ENCODE measurements at regions not wholly inside any gene's neighbourhood (a gene's known extent, or its start where the extent isn't known, plus 50 kb on each side); places are given as distances from the start of the nearest gene placed in this dataset.

GRCh38 chr12:92468358-92469020, 234.3 kb upstream of the PLEKHG7 start:
- Histone ChIP-seq H3K27ac (ENCODE audit: extremely low read depth, low read depth, low read length) (no peak overlapping the region), H3K4me1 (ENCODE audit: control insufficient read depth, insufficient read depth, low read length) (peaks cover 8% of the 10 kb centered on the region; the same call in 1 of the 2 replicates), H3K4me3 (ENCODE audit: low read depth, low read length) (no peak overlapping the region), H3K36me3 (ENCODE audit: control insufficient read depth in 2 of 2, insufficient read depth in 1 of 2, low read length in 2 of 2) (no peaks in the 10 kb centered on the region), H3K9me3 (ENCODE audit: control insufficient read depth, insufficient read depth, low read depth, low read length) (no peaks in the 10 kb centered on the region)
- TF ChIP-seq ZNF18 (tag by site-specific recombination; IDR thresholded peaks at IDR 0.05), result no peak
- no peak for TF ChIP-seq ZNF544 (tag by site-specific recombination; IDR thresholded peaks at IDR 0.05)
- TF ChIP-seq ZSCAN16 (tag by site-specific recombination; IDR thresholded peaks at IDR 0.05), result no peak
- TF ChIP-seq HOXA7 (CRISPR knock-in tag; IDR thresholded peaks at IDR 0.05; ENCODE audit: borderline replicate concordance), result no peak
- ChIA-PET CTCF (interaction anchor here (0.6 kb wide), 1 partner anchor 475 kb away, joined by 3 read pairs; no protein-coding TSS in a partner anchor), POLR2A (no interaction called here)

DNA sequence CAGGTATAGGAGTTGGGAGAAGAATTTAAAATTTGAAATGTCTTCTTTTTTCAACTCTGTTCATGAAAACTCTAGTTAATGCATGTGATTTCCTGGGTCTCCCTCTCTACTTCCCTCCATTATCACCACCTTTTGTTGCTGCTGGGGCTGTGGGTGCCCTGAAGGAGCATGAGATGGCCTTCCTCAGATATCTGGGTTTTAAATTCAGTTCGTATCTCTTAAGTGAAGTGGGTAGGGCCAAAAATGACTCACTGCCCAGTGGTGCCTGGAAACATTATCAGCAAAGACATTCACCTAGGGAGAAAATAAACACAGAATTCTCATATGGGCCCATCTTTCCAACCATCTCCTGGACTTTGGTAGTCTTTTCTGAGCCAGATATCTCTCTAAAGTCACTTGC, 234.9 kb upstream of the PLEKHG7 start:
- TF ChIP-seq ZNF501 (tag by site-specific recombination; IDR thresholded peaks at IDR 0.05), result no peak
- Histone ChIP-seq H3K4me3 (ENCODE audit: low read depth, low read length) (no peak overlapping the region), H3K4me1 (ENCODE audit: control insufficient read depth, insufficient read depth, low read length) (peaks cover 8% of the 10 kb centered on the region; the same call in 1 of the 2 replicates), H3K9me3 (ENCODE audit: control insufficient read depth, insufficient read depth, low read depth, low read length) (no peaks in the 10 kb centered on the region), H3K27ac (ENCODE audit: extremely low read depth, low read depth, low read length) (no peak overlapping the region), H3K36me3 (ENCODE audit: control insufficient read depth in 2 of 2, insufficient read depth in 1 of 2, low read length in 2 of 2) (no peaks in the 10 kb centered on the region)
- CTCF ChIA-PET, result no interaction called here
- POLR2A ChIA-PET, result no interaction called here

DNA sequence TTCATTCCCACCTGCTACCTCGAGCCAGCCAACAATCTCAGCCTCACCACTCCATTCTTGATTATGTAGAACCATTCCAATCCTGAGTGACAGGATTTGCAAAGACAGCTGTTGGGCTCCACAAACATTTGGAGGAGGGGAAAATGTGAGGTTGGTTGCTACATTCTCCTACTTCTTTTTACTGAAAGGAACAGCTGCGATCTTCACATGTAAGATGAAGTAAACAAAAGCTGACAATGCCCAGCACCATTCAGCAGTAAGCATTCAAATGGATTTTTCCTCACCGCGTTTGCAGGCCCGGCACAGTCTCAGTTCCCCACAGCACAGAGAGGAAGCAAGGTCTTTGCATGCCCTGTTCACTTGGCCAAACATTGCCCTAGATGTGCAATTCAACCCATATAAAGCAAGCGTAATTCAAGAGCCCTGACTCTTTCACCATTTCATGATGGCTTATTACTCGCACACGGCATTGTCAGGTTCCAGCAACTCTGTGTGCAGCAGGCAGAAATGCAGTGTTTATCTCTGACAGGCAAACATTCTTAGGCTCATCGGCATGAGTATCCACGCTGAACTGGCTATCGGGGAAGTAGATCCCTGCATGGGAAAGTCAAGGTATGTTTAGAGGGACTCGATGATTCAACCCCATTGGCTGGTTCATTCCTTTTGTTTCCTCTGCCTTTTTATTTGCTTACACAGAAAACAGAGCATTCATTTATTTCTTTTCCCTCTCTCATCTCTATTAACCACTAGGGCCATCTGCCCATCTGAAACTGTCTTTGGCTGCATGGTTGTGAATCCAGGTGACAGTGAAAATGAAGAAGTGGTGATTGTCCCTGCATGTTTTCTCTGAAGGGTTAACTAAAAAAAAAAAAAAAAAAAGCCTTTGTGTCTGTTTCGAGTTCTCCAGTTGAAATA, 236.1 kb upstream of the PLEKHG7 start:
- ChIA-PET CTCF (no interaction called here), POLR2A (no interaction called here)
- peaks cover 8% of the 10 kb centered on the region; the same call in 1 of the 2 replicates for H3K4me1 ChIP-seq (ENCODE audit: control insufficient read depth, insufficient read depth, low read length)
- H3K4me3 ChIP-seq (ENCODE audit: low read depth, low read length), result no peak overlapping the region
- no peak for TF ChIP-seq ZXDB (tag by site-specific recombination; IDR thresholded peaks at IDR 0.05)
- TF ChIP-seq ZNF157 (tag by site-specific recombination; IDR thresholded peaks at IDR 0.05), result no peak
- TF ChIP-seq, protein P1, sequence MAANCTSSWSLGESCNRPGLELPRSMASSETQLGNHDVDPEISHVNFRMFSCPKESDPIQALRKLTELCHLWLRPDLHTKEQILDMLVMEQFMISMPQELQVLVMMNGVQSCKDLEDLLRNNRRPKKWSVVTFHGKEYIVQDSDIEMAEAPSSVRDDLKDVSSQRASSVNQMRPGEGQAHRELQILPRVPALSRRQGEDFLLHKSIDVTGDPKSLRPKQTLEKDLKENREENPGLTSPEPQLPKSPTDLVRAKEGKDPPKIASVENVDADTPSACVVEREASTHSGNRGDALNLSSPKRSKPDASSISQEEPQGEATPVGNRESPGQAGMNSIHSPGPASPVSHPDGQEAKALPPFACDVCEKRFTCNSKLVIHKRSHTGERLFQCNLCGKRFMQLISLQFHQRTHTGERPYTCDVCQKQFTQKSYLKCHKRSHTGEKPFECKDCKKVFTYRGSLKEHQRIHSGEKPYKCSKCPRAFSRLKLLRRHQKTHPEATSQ (tag by site-specific recombination; IDR thresholded peaks at IDR 0.05), result no peak
- no peaks in the 10 kb centered on the region for H3K36me3 ChIP-seq (ENCODE audit: control insufficient read depth in 2 of 2, insufficient read depth in 1 of 2, low read length in 2 of 2)
- no peak overlapping the region for H3K27ac ChIP-seq (ENCODE audit: extremely low read depth, low read depth, low read length)
- no peaks in the 10 kb centered on the region for H3K9me3 ChIP-seq (ENCODE audit: control insufficient read depth, insufficient read depth, low read depth, low read length)

DNA sequence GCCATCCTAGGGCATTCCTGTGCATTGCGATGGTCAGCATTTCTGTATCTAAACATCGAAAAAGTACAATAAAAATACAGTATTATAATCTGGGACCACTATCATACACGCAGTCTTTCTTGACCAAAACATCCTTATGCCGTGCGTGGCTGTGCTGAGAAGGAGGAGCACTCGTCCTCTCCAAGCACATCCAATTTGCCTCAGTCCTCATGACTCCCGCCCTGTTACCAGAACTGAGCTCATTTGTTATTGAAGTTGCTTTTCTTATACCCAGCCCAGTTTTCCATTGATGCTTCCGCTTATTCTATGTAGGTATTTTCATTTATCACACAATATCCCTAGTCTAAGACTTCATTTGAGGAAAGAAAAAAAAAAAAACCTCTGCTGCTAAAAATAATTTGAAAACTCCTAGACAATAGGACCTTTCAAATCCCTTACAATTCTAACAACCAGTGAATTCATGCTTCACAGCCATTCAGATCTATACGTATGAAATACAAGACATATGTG, 236.9 kb upstream of the PLEKHG7 start:
- peaks cover 8% of the 10 kb centered on the region; the same call in 1 of the 2 replicates for H3K4me1 ChIP-seq (ENCODE audit: control insufficient read depth, insufficient read depth, low read length)
- no peak for TF ChIP-seq ZNF155 (tag by site-specific recombination; IDR thresholded peaks at IDR 0.05)
- no peak for TF ChIP-seq ZNF211 (tag by site-specific recombination; IDR thresholded peaks at IDR 0.05; ENCODE audit: low read depth)
- no peak for TF ChIP-seq ZNF404 (tag by site-specific recombination; IDR thresholded peaks at IDR 0.05)
- TF ChIP-seq, protein P2, sequence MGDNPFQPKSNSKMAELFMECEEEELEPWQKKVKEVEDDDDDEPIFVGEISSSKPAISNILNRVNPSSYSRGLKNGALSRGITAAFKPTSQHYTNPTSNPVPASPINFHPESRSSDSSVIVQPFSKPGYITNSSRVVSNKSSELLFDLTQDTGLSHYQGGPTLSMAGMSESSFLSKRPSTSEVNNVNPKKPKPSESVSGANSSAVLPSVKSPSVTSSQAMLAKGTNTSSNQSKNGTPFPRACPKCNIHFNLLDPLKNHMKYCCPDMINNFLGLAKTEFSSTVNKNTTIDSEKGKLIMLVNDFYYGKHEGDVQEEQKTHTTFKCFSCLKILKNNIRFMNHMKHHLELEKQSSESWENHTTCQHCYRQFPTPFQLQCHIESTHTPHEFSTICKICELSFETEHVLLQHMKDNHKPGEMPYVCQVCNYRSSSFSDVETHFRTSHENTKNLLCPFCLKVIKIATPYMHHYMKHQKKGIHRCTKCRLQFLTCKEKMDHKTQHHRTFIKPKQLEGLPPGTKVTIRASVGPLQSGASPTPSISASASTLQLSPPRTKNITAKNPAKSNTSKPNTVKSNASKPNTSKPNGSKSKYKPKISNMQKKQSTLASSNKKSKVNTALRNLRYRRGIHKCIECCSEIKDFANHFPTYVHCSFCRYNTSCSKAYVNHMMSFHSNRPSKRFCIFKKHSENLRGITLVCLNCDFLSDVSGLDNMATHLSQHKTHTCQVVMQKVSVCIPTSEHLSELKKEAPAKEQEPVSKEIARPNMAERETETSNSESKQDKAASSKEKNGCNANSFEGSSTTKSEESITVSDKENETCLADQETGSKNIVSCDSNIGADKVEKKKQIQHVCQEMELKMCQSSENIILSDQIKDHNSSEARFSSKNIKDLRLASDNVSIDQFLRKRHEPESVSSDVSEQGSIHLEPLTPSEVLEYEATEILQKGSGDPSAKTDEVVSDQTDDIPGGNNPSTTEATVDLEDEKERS (tag by site-specific recombination; IDR thresholded peaks at IDR 0.05), result no peak
- TF ChIP-seq BCL11A (tag by site-specific recombination; IDR thresholded peaks at IDR 0.05; ENCODE audit: low read depth), result no peak
- TF ChIP-seq IKZF3 (tag by site-specific recombination; IDR thresholded peaks at IDR 0.05), result no peak
- TF ChIP-seq ZIC2 (tag by site-specific recombination; IDR thresholded peaks at IDR 0.05), result no peak
- TF ChIP-seq ZNF791 (tag by site-specific recombination; IDR thresholded peaks at IDR 0.05), result no peak

More for the DNA sequence above, 236.9 kb upstream of the PLEKHG7 start:
- CTCF ChIA-PET, result no interaction called here
- Histone ChIP-seq H3K36me3 (ENCODE audit: control insufficient read depth in 2 of 2, insufficient read depth in 1 of 2, low read length in 2 of 2) (no peaks in the 10 kb centered on the region), H3K4me3 (ENCODE audit: low read depth, low read length) (no peak overlapping the region), H3K9me3 (ENCODE audit: control insufficient read depth, insufficient read depth, low read depth, low read length) (no peaks in the 10 kb centered on the region), H3K27ac (ENCODE audit: extremely low read depth, low read depth, low read length) (no peak overlapping the region)
- POLR2A ChIA-PET, result interaction anchor here (0.7 kb wide), 1 partner anchor 201 kb away, joined by 3 read pairs; no protein-coding TSS in a partner anchor
